Lower leg skin (tissue), 3 donors: ENCODE measurements at regions not wholly inside any gene's neighbourhood (a gene's known extent, or its start where the extent isn't known, plus 50 kb on each side); places are given as distances from the start of the nearest gene placed in this dataset.

ENCODE experiments used
- POLR2A ChIP-seq, 2 donors: fragments of 450-650 bp; IDR thresholded peaks; one replicate each; pipeline ENCODE4 v1.6.1; 2016 to 2017; ENCODE audit warnings: antibody characterized with exemption in 2 of 2, mild to moderate bottlenecking in 1 of 2, moderate library complexity in 1 of 2
- TF ChIP-seq, protein P1 (sequence below), 3 donors: fragments of 450-650 bp; IDR thresholded peaks; one replicate each; pipeline ENCODE4 v1.5.1; 2016; ENCODE audit warnings: antibody characterized with exemption in 3 of 3, mild to moderate bottlenecking in 3 of 3, moderate library complexity in 2 of 3

GRCh38 chr16:86730597-86730996 lies 152.2 kb downstream of the FOXL1 start:
- TF ChIP-seq, protein P1, sequence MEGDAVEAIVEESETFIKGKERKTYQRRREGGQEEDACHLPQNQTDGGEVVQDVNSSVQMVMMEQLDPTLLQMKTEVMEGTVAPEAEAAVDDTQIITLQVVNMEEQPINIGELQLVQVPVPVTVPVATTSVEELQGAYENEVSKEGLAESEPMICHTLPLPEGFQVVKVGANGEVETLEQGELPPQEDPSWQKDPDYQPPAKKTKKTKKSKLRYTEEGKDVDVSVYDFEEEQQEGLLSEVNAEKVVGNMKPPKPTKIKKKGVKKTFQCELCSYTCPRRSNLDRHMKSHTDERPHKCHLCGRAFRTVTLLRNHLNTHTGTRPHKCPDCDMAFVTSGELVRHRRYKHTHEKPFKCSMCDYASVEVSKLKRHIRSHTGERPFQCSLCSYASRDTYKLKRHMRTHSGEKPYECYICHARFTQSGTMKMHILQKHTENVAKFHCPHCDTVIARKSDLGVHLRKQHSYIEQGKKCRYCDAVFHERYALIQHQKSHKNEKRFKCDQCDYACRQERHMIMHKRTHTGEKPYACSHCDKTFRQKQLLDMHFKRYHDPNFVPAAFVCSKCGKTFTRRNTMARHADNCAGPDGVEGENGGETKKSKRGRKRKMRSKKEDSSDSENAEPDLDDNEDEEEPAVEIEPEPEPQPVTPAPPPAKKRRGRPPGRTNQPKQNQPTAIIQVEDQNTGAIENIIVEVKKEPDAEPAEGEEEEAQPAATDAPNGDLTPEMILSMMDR (IDR thresholded peaks at IDR 0.05), result no peak
- no peak for TF ChIP-seq POLR2A (IDR thresholded peaks at IDR 0.05)
